NCI-H748 treated with DMSO at 0.1 percent for 48 hours (cell line): ENCODE measurements at regions not wholly inside any gene's neighbourhood (a gene's known extent, or its start where the extent isn't known, plus 50 kb on each side); places are given as distances from the start of the nearest gene placed in this dataset.

ENCODE experiments used
- DNase-seq: peaks from one replicate; lab custom pipeline; 2025; lab: John Stamatoyannopoulos, UW

DNA sequence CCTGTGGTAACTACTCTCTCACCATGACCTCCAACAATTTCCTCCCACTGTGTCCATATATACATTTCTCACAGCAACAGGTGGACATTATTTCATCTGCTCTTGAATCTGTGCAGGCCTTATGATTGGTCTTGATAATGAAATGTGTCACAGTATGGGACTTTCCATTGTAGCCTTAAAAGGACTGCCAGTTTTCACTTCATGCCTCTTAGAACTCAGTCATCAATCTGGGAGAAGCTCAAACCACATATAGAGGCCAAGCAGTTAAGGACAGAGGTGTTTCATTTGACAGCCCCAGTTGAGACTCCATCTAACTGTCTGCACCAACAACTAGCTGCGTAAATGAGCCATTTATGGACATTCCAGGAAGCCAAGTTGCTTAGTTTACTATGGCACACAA is 1534.8 kb downstream of the ARAP2 start:
- DNase-seq = no peak

DNA sequence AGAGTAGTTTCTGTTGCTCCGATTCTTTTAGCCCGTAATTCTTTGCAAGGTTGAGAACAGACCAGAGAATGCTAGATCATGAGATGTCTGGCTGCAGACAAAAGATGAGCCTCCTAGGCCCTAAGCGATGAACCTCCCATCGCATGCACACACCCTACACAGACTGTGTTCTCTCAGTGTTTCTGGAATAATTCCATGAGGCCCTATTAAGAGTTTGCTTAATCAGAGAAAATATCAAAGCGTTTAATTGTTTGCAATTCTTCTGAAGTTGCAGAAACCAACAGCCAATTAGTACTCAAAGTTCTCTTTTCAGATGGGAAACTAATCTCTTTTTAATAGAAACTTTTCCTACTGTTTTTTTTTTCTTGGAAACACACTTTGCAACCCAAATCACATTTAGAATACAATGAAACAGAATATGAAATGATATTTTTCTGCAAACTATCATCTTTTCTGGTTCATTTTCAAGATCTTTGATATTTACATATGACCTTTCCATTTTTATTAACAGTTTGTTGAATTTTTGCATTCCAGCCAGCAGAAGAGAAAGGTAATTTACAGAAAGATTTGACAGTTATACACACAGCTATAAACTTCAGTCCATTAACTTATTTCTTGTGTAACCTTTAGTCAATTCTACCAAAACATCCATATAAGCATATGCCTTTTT is 1525.6 kb downstream of the ARAP2 start:
- no peak for DNase-seq

DNA sequence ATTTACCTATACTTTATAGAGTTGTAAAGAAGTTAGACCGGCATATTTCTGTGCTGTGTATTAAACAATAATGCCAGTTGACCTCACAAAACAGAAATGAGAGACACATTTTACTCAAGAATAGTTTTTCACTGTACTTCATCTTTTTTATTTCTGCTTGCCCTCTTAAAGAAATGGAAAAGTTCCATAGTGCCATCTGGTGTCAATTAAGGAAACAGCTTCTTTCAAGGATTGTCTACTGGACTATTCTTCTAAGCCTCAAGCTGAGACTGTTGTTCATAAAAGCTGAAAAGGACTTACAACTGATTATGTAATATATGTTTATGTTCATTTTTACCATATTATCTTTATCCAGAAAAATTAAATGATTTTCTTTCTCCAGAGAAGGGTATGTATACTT is 1523.7 kb downstream of the ARAP2 start:
- DNase-seq = peak; percentile 52

DNA sequence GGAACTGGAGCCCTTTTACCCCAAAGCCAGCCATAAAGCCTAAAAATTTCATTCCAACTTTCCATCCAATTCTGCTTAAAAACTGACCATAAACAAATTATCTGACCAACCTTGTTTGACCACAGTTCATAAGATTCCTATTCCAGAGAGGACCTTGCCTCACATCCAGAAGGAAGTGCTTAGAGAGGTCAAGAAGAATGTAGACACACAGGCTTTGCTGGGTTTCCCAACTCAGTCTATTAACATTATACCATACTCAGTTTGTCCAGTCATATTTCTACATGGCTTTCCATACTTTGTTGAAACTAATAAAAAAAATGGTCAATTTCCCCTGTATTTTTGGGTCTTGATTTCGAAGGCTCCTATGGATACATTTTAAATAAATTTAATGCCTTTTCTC is 1522.5 kb downstream of the ARAP2 start:
- no peak for DNase-seq

DNA sequence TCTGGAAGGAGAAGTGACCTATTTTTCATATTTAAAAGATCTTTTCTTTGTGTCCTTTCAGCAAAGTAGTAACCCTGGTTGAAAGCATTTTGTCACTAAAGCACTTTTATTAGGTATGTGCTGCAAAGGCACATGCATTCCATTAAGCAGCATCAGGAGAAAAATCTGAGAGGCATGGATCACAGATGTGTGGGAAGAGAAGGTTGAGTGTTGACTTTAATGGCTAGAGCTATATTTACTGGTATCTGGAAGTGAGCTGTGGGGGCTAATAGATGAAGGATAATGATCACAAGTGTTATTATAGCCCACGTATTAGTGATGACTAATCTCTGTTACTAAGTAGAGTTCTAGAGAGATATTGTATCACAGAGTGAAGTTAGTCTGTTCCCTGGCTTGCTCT is 1520.7 kb downstream of the ARAP2 start:
- no peak for DNase-seq

GRCh38 chr4:34724491-34724890 is 1519.8 kb downstream of the ARAP2 start:
- no peak for DNase-seq

GRCh38 chr4:34731070-34731469 is 1513.2 kb downstream of the ARAP2 start:
- DNase-seq = no peak

DNA sequence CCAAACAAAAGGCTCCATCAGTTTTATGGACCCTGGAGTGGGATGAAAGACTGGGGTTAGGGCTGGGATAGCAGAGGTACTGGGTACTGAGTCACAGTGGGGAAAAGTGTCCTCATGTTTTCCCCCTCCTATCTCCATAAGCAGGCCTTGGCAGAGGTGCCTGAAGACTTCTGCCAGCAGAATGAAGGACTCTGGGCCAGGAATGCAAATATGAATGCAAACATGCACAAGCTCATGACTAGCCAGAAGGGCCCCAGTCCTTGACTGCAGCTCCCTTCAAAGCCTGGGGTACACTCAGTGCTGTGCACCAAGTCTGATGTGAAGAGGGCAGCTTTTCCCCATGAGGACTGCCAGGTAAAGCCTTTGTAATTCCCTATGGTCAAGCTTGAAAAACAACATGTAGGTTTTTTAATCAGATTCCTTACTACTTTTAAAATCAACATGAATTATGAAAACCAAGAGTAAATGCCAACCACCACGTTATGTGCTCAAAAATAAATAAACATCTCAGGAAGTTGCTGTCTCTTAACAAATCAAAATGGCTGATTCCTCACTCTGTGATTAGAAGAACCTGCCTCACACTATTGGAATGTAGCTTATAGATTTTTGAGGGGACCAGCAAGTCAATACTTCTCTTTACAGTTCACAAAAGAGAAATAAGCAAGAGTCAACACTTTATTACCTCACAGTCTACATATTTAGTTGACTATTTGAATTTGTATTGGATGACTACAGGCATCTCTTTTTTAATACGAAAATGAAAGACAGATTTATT is 1512.0 kb downstream of the ARAP2 start:
- DNase-seq = no peak

GRCh38 chr4:34733185-34733941 is 1511.0 kb downstream of the ARAP2 start:
- DNase-seq = no peak

DNA sequence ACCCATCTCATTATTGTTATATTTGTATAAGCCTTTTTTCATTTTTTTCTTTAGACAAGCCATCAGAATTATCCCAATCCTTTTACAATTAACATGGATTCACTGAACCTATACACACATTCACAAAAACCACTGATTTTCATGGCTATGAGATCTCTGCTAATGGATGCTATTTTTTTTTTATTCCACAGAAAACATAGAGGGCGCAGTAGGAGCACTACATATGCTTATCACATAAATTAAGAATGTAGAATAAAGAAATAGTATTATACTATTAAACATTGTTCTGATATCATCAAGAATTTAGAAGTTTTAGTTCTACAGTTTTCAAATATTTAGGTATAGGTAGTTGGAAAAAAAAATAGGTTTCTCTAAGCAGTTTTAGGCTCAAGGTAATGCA is 1477.4 kb downstream of the ARAP2 start:
- DNase-seq = no peak

DNA sequence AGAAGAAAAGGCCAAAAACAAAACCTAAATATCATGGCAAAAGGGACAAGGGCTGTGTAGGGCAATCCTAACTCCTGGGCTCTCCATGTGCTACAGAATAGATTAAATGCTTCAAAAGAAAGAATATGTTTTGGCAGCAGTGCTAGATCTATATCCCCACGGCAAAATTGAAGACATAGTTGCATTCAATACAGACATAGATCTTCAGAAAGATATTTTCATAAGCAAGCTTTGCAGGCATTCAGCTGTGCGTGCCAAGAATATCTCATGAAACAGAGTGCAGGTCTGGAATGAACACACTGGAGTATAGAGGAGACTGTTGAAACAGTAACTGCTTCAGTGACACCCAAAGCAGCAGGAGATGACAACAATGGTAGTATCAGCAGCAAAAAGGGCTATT is 1476.9 kb downstream of the ARAP2 start:
- no peak for DNase-seq

- no peak for DNase-seq
These were observed 1472.7 kb downstream of the ARAP2 start for GRCh38 chr4:34771632-34772031.

- no peak for DNase-seq
These were observed 1454.2 kb downstream of the ARAP2 start for GRCh38 chr4:34790131-34790530.

DNA sequence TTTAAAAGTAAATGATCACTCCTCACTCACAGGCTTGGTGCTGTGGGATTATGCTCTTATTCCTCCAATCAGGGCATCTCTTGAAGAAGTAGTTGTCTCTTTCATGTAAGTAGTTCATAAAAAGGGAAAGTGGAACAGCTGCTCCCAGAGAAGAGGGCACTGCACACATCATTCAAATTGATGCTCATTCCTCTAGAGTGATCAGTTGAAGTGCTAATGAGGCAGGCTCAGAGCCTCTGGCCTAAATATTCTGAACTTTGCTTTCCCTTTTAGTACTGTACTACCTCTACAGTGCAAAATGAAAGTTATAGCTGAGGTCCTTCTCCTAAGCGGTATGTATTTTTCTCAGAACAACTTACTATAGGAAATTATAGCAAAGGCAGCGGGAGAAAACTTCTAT is 1453.1 kb downstream of the ARAP2 start:
- no peak for DNase-seq

DNA sequence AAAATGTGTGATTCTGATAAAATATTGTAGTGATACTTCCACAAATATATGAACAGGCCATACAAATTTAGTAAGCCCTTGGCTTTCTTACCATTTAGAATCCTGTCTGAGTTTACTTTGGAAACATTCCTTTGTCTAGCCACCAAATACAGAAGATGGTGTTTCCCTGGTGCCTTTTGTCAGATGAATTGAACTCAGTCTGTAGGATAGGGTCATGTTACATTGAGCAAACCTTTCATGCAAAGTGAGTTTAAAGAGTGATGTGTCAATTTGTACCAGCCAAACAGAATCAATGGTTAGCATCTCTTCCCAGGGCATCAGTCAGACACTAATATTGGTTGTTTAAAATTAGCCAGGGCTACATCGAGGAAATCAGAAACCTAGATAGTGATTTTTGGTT is 1443.4 kb downstream of the ARAP2 start:
- DNase-seq = peak; percentile 17

- no peak for DNase-seq
These were observed 1430.0 kb downstream of the ARAP2 start for GRCh38 chr4:34814266-34814665.

DNA sequence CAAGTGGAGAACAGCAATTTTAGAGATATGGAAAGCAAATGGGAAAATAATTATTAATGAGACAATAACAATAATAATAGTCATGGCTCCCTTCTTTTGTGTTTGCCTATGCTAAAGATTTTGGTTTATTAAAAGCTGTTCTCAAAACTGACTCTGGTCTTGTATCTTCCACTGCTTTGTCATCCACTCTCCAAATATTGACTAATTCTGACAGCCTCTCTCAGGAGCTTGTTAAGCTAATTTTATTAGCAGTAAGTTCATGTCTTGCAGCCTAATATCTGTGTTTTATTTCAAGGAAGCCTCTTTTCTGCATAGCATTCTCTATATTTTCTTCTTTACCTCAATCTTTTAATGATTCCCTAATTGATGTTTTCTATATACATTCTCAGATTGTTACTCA is 1419.8 kb downstream of the ARAP2 start:
- DNase-seq = no peak

DNA sequence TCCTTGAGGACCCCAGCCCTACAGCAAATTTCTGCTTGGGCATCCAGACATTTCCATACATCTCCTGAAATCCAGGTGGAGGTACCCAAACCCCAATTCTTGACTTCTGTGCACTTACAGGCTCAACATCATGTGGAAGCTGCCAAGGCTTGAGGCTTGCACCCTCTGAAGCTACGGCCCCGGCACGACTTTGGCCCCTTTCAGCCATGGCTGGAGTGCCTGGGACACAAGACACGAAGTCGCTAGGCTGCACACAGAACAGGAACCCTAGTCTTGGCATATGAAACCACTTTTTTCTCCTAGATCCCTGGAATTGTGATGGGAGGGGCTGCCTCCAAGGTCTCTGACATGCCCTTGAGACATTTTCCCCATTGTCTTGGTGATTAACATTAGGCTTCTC is 1417.7 kb downstream of the ARAP2 start:
- no peak for DNase-seq

- no peak for DNase-seq
These were observed 1398.4 kb downstream of the ARAP2 start for GRCh38 chr4:34845926-34846325.

GRCh38 chr4:34850421-34850820 is 1393.9 kb downstream of the ARAP2 start:
- no peak for DNase-seq

DNA sequence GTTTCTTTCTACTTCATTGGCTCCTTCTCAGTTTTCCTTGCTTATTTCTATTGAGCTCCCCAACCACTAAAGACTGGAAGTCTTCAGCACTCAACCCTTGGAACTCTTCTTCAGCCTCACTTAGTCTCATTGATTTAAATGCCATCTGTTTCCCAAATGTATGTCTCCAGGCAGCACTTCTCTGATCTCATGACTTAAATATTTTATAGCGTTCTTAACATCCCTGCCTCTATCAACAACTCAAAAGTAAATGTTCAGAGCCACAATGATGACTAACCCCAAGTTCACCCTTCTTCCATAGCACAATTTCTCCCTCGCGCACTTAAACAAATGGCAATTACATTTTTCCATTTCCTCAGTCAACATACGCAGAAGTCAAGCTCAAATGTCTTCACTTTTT is 1393.3 kb downstream of the ARAP2 start:
- no peak for DNase-seq

DNA sequence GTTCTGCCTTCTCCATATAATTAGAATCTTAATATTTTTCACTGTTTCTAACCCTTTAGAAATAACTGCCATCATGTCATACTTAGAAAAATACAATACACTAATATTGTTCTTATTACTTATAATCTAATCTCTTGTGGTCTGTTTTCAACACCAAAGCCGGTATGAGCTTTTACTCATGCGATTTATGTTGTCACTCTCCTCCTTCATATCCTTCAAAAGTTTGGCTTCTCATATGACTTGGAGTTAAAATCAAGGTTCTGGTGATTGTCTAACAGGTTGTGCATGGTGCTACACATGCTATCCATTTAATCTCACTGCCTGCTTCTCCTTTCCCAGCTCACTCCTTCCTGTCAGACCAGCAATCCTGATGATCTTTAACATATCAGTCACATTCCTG is 1392.9 kb downstream of the ARAP2 start:
- DNase-seq = no peak

- DNase-seq = no peak
These were observed 1389.9 kb downstream of the ARAP2 start for GRCh38 chr4:34854451-34854850.
